Large intestine (tissue), 3 donors: ENCODE measurements at regions not wholly inside any gene's neighbourhood (a gene's known extent, or its start where the extent isn't known, plus 50 kb on each side); places are given as distances from the start of the nearest gene placed in this dataset.

ENCODE experiments used
- DNase-seq, 2 donors: peaks; one replicate each; pipeline versions ENCODE4 v3.0.0 to v3.0.0-alpha.2; 2013
- H3K27ac ChIP-seq: one replicate; pipeline ENCODE4 v1.5.1; 2013; ENCODE audit warnings: low read length
- H3K27me3 ChIP-seq: 2 replicates; pipeline ENCODE4 v1.6.1; 2013; ENCODE audit warnings: low read length; ENCODE audit not compliant: control insufficient read depth, insufficient read depth
- H3K36me3 ChIP-seq: 2 replicates; pipeline ENCODE4 v1.6.1; 2013; ENCODE audit warnings: low read length; ENCODE audit not compliant: control insufficient read depth, insufficient read depth
- H3K4me1 ChIP-seq: one replicate; pipeline ENCODE4 v1.6.1; 2013; ENCODE audit warnings: low read length; ENCODE audit not compliant: control insufficient read depth, insufficient read depth
- H3K4me3 ChIP-seq: one replicate; pipeline ENCODE4 v1.5.1; 2013; ENCODE audit warnings: low read length
- H3K9me3 ChIP-seq: one replicate; pipeline ENCODE4 v1.6.1; 2013; ENCODE audit warnings: mild to moderate bottlenecking, low read depth, low read length, moderate library complexity; ENCODE audit not compliant: control insufficient read depth
- WGBS: methylation state at CpG from one replicate; pipeline ENCODE4 v1.1.5; 2013; ENCODE audit warnings: low lambda C conversion rate; ENCODE audit not compliant: insufficient coverage; 5-methylcytosine and 5-hydroxymethylcytosine counted together

DNA sequence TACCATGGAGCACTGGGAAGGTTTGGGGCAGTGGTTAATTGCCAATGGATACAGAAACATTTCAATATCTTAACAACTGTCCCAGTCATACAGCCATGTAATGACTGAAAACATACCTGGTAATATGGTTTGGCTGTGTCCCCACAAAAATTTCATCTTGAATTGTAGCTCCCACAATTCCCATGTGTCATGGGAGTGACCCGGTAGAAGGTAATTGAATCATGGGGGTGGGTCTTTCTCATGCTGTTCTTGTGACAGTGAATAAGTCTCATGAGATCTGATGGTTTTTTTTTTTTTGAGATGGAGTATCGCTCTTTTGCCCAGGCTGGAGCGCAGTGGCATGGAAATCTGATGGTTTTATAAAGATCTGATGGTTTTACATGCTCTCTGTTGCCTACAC, 284.4 kb downstream of the TCF7L2 start:
- no peaks in the 10 kb centered on the region for H3K9me3 ChIP-seq
- no peak overlapping the region for H3K4me3 ChIP-seq
- no peaks in the 10 kb centered on the region for H3K36me3 ChIP-seq
- DNase-seq = no peak
- no peaks in the 10 kb centered on the region for H3K4me1 ChIP-seq
- H3K27ac ChIP-seq = no peak overlapping the region
- WGBS = no CpG with 5 or more reads among the region's 3 CpGs
- no peaks in the 10 kb centered on the region for H3K27me3 ChIP-seq

DNA sequence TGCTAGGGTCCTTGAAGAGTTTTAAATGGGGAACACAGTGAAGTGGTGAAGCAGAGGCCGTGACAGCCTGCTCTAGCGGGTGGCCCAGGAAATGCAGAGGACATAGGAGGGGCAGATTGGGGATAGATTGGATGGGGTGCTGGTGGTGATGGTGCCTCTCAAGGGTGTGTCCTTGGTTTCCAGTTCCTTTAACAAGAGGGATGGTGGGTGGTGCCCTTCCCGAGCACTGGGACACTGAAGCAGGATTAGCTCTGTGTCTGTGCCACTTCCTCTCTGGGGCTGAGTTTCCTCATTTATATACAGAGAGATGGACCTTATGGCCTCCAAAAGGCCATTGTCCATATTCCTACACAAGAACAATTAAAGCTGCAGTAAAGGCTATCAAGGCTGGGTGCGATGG, 285.5 kb downstream of the TCF7L2 start:
- Histone ChIP-seq H3K4me3 (no peak overlapping the region), H3K9me3 (no peaks in the 10 kb centered on the region), H3K4me1 (no peaks in the 10 kb centered on the region), H3K27me3 (no peaks in the 10 kb centered on the region), H3K27ac (no peak overlapping the region), H3K36me3 (no peaks in the 10 kb centered on the region)
- no peak for DNase-seq
- WGBS = no CpG with 5 or more reads among the region's 4 CpGs

DNA sequence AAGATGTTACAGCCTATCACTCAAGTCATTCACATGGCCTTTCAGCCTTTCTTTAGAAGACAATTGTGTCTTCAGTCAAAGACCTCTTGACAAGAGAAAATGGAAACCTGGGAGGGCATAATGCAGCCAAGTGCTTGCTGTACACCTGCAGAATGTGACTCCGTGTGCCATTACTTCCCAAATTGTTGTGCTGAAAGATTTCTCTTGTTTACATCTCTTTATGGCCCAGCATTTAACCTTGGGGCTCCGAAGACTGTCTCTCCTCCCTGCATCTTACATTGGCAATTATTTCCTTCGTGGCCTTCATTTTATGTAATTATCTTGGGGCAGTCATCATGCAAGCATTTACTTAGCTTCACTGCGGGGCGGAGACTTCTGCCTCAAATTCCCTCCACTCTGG, 287.0 kb downstream of the TCF7L2 start:
- H3K27ac ChIP-seq = no peak overlapping the region
- WGBS = 53% methylated on average over 2 of the region's 5 CpGs

DNA sequence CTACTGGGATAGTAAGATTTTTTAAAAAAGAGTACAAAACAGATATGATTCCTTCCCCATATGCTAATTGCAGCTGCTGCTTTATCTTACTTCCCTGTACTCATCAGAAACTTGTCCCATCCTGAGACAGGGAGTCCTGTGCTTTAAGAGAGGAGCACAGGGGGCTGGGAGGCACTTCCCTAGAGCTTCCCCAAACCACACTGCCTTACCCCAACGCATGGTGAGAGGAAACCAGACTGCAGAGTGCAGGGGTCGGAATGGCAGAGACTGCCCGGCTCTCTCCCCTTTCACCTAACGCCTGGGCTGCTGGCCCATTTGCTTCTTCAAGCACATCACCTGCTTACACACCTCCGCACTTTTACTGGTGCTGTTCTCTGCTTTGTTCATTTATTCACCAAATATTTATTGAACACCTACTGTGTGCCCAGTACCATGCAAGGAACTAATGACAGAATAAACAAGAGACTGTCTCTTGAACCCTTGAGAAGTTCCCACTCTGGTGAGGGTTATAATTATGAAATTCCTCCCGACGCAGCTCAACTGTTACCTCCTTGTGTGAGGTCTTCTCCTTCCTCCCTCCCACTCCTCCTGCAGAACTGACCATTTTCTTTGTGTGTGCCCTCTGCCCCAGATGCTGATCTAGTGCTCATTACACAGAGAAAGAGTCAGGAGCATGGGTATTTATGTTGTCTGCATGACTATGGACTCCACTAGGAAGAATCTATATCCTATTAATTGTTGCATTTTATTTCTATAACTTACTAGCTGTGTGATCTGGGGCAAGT, 289.7 kb downstream of the TCF7L2 start:
- no peaks in the 10 kb centered on the region for H3K4me1 ChIP-seq
- no peaks in the 10 kb centered on the region for H3K36me3 ChIP-seq
- no peak overlapping the region for H3K4me3 ChIP-seq
- H3K27ac ChIP-seq = no peak overlapping the region
- peaks cover 2% of the 10 kb centered on the region for H3K27me3 ChIP-seq
- DNase-seq = no peak
- no peaks in the 10 kb centered on the region for H3K9me3 ChIP-seq
- WGBS = no CpG with 5 or more reads among the region's 7 CpGs

More for the DNA sequence above, 287.0 kb downstream of the TCF7L2 start:
- no peaks in the 10 kb centered on the region for H3K9me3 ChIP-seq
- no peak for DNase-seq
- no peaks in the 10 kb centered on the region for H3K4me1 ChIP-seq
- peaks cover 2% of the 10 kb centered on the region for H3K27me3 ChIP-seq
- no peak overlapping the region for H3K4me3 ChIP-seq
- no peaks in the 10 kb centered on the region for H3K36me3 ChIP-seq

DNA sequence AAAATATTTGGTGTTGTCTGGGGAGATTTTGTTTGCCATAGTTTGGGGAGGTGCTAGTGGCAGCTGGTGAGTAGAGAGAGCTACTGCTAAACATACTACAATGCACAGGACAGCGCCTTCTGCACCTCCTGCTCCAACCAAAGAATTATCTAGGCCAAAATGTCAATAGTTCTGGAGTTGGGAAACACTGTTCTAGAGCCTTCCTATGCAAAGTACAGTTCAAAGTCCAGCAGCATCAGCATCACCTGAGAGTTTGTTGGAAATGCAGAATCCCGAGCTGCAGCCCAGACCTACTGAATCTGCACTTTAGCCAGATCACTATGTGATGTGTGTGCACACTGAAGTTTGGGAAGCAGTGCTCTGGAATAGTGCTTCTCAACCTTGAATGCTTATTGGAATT, 290.7 kb downstream of the TCF7L2 start:
- DNase-seq = no peak
- WGBS = no CpG with 5 or more reads among the region's 2 CpGs
- Histone ChIP-seq H3K9me3 (no peaks in the 10 kb centered on the region), H3K27me3 (peaks cover 2% of the 10 kb centered on the region), H3K4me3 (no peak overlapping the region), H3K27ac (no peak overlapping the region), H3K4me1 (no peaks in the 10 kb centered on the region), H3K36me3 (no peaks in the 10 kb centered on the region)

DNA sequence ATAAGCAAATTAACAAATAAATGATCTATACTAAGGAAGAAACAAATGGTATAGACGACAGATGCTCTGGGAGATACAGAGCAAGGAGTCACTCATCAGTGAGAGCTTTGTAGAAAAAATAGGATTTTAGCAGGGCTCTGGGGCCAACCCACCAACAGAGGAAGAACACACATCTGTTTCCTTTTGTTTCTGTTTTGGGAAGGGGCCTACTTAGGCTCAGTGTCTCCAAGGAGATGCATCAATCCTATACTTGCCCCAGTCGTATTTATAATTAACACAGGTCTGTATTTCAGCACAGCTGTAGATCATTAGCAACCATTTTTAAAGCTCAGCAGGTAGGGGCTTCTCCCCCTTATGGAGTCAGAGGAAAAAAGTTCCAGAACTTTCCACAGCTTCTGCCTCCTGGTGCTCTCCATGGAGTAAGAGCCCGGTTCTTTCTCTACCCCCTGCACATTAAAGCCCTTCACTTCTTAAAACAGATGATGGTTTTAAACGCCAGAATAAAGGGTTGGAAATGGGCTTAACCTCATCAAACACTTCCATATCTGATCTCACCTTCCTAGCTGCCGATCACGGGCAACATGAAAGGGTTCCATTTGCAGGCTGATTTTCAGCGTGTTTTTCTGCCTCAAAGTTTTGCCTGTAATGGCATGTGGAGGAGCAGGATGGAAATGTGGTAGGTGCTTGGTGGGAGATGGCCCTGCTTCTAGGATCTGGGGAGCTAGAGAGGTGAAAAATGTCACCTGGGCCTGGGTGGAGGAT, 291.7 kb downstream of the TCF7L2 start:
- Histone ChIP-seq H3K27me3 (peaks cover 2% of the 10 kb centered on the region), H3K4me1 (no peaks in the 10 kb centered on the region), H3K36me3 (no peaks in the 10 kb centered on the region), H3K4me3 (no peak overlapping the region), H3K9me3 (no peaks in the 10 kb centered on the region), H3K27ac (no peak overlapping the region)
- DNase-seq = no peak
- 80% methylated on average over 1 of the region's 7 CpGs for whole genome bisulfite sequencing

DNA sequence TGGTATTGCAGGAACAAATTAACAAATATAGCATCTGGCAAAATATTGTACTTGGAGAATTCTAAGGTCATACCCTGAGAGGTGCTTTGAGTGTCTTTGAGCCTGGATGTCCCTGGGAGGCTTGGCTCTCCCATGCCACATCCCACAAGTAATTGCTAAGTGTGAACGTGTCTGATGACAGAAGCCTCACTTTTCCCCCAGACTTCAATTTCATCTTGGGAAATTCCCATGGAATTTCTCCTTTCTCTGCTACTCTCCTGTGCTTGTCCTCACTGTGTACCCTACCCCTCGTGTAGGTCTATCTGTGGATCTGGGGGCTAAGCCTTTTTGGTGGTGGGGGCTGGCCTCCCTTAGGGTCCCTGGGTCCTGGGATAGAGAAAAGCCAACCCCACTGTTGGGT, 293.3 kb downstream of the TCF7L2 start:
- Histone ChIP-seq H3K9me3 (no peaks in the 10 kb centered on the region), H3K4me1 (no peaks in the 10 kb centered on the region), H3K27me3 (peaks cover 2% of the 10 kb centered on the region), H3K4me3 (no peak overlapping the region), H3K27ac (no peak overlapping the region), H3K36me3 (no peaks in the 10 kb centered on the region)
- no peak for DNase-seq
- no CpG with 5 or more reads among the region's 2 CpGs for WGBS

DNA sequence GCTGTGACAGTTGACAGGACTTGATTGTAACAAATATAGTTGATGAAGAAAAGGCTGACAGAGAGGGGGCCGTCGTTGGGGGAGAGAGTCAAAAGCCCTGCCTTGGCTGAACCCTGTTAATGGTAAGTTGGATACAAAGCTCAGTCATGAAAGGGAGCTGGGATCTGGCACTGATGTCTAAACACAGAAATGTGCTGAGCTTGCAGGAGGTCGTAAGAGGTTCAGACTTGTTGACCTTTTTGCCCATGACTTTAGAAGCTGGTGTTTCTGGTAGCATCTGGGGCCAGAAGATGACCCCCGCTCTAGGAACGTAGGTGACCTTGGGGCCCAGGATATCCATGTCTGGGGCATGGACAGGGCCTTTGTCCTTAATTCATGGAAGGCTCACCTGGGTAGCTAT, 294.7 kb downstream of the TCF7L2 start:
- no CpG with 5 or more reads among the region's 5 CpGs for WGBS
- Histone ChIP-seq H3K4me1 (no peaks in the 10 kb centered on the region), H3K27ac (no peak overlapping the region), H3K4me3 (no peak overlapping the region), H3K9me3 (no peaks in the 10 kb centered on the region), H3K36me3 (no peaks in the 10 kb centered on the region), H3K27me3 (peaks cover 2% of the 10 kb centered on the region)
- DNase-seq = no peak

DNA sequence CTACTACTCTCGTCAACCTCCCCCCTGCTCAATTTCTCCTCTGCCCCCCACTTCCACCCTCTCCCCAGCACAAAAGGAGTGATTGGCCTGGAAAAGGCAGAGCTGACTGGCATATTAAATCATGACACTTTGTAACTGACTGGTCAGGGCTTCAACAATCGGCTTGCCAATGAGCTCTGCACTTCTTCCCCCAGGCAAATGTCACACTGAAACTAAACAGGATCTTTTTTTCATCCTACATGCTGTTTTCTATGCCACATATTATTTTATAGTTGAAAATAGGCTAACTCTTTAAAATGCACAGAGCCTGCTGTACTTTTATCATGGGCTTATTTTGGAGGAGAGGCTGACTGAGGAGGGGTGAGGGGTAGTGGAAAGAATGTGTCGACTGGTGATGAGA, 295.2 kb downstream of the TCF7L2 start:
- DNase-seq = no peak
- Histone ChIP-seq H3K4me3 (no peak overlapping the region), H3K4me1 (no peaks in the 10 kb centered on the region), H3K27me3 (peaks cover 2% of the 10 kb centered on the region), H3K36me3 (no peaks in the 10 kb centered on the region), H3K27ac (no peak overlapping the region), H3K9me3 (no peaks in the 10 kb centered on the region)
- 86% methylated on average over 1 of the region's 3 CpGs for WGBS

DNA sequence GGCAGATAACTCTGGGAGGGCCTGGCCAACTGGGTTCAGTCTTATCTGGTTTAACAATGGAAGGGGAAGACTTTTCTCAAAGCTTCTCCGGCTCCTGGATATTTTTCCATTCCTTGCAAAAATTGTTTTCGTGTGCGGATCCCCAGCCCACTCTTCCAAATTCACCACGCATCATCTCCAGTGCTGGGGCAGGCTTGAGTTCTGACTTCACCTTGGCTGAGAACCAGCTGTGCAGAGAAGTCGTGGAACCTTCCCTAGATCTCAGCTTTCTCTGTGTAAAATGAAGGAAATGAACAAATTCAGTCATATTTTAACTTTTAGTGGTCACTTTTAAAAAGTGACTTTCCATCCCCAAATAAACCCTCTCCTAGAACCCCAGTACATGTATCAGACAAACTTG, 297.0 kb downstream of the TCF7L2 start:
- H3K4me3 ChIP-seq = no peak overlapping the region

More for the DNA sequence above, 297.0 kb downstream of the TCF7L2 start:
- no peaks in the 10 kb centered on the region for H3K9me3 ChIP-seq
- DNase-seq = no peak
- no CpG with 5 or more reads among the region's 5 CpGs for WGBS
- H3K27ac ChIP-seq = no peak overlapping the region
- H3K4me1 ChIP-seq = no peaks in the 10 kb centered on the region
- no peaks in the 10 kb centered on the region for H3K36me3 ChIP-seq
- H3K27me3 ChIP-seq = no peaks in the 10 kb centered on the region
